ENCODE measurements at regions not wholly inside any gene's neighbourhood (a gene's known extent, or its start where the extent isn't known, plus 50 kb on each side); places are given as distances from the start of the nearest gene placed in this dataset.

DNA sequence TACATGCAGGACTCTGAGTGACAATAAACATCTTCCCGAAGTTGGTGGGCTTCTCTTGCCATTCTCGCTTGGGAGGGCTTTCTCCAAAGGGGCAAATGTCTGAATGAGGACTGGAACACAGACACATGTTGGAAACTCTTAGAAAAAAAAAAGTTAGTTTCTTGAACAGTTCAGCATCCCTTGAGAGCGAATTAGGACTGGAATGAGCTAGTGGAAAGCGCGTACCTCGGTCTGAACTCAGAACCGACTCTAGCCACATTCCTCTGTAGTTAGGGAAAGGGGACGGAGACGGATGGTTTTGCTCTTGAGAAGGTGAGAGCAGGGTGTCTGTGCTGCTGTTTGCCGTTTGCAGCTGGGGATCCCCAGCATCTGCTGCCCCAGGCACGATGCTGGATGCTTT is 517.3 kb downstream of the TBC1D22A start:
- TF ChIP-seq, protein P1, sequence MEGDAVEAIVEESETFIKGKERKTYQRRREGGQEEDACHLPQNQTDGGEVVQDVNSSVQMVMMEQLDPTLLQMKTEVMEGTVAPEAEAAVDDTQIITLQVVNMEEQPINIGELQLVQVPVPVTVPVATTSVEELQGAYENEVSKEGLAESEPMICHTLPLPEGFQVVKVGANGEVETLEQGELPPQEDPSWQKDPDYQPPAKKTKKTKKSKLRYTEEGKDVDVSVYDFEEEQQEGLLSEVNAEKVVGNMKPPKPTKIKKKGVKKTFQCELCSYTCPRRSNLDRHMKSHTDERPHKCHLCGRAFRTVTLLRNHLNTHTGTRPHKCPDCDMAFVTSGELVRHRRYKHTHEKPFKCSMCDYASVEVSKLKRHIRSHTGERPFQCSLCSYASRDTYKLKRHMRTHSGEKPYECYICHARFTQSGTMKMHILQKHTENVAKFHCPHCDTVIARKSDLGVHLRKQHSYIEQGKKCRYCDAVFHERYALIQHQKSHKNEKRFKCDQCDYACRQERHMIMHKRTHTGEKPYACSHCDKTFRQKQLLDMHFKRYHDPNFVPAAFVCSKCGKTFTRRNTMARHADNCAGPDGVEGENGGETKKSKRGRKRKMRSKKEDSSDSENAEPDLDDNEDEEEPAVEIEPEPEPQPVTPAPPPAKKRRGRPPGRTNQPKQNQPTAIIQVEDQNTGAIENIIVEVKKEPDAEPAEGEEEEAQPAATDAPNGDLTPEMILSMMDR (tag by site-specific recombination; IDR thresholded peaks at IDR 0.05): no peak
- no peak for TF ChIP-seq ZNF707 (tag by site-specific recombination; IDR thresholded peaks at IDR 0.05)
